ENCODE measurements at regions not wholly inside any gene's neighbourhood (a gene's known extent, or its start where the extent isn't known, plus 50 kb on each side); places are given as distances from the start of the nearest gene placed in this dataset.
"Not testable (repeated sequence)": the region's sequence is repeated elsewhere in the genome, so short reads cannot be mapped to it uniquely, and the experiment has no call there.

DNA sequence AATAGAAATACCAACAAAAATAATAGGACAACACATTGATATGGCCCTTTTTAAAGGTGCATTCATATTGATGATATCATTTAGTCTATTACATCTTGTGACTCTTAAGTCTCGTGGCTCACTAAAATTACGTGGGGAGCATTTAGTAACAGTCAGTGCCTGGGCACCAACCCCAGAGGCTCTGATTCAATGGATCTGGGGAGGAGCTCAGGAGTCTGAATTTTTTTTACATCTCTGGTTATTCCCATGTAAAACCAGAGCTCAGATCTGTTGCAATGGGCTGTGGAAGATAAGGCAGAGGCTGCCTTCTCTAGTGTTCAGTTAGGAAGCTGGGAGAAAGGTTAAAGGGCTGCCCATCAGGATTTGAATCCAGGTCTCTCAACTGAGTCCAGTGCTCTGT, 549.9 kb upstream of the CDH5 start:
- no peaks in the 10 kb centered on the region for H3K36me3 Mint-ChIP-seq (ENCODE audit: low read depth, unreplicated experiment)
- no peak overlapping the region for H3K27ac Mint-ChIP-seq (ENCODE audit: unreplicated experiment)
- H3K36me3 ChIP-seq (ENCODE audit: insufficient read depth, low read length), result no peaks in the 10 kb centered on the region
- H3K4me1 Mint-ChIP-seq (ENCODE audit: low read depth, unreplicated experiment), result no peaks in the 10 kb centered on the region
- H3K27me3 Mint-ChIP-seq (ENCODE audit: low read depth, unreplicated experiment), result peaks cover 29% of the 10 kb centered on the region
- H3K79me2 ChIP-seq (ENCODE audit: insufficient read depth, low read length), result no peaks in the 10 kb centered on the region
- H3K27me3 ChIP-seq (ENCODE audit: insufficient read depth, low read length), result no peaks in the 10 kb centered on the region
- H3K4me1 ChIP-seq (ENCODE audit: insufficient read depth, low read length), result no peaks in the 10 kb centered on the region
- no peak overlapping the region for H3K27ac ChIP-seq (ENCODE audit: low read depth, low read length)
- no peak overlapping the region for H3K4me3 ChIP-seq (ENCODE audit: insufficient read depth, low read depth, low read length)
- H3K9ac ChIP-seq (ENCODE audit: low read length), result no peak overlapping the region
- DNase-seq (ENCODE audit: low read depth) (no peak), FAIRE-seq (no peak)
- H2AFZ ChIP-seq (ENCODE audit: low read depth, low read length), result no peak overlapping the region
- TF ChIP-seq, protein P1, sequence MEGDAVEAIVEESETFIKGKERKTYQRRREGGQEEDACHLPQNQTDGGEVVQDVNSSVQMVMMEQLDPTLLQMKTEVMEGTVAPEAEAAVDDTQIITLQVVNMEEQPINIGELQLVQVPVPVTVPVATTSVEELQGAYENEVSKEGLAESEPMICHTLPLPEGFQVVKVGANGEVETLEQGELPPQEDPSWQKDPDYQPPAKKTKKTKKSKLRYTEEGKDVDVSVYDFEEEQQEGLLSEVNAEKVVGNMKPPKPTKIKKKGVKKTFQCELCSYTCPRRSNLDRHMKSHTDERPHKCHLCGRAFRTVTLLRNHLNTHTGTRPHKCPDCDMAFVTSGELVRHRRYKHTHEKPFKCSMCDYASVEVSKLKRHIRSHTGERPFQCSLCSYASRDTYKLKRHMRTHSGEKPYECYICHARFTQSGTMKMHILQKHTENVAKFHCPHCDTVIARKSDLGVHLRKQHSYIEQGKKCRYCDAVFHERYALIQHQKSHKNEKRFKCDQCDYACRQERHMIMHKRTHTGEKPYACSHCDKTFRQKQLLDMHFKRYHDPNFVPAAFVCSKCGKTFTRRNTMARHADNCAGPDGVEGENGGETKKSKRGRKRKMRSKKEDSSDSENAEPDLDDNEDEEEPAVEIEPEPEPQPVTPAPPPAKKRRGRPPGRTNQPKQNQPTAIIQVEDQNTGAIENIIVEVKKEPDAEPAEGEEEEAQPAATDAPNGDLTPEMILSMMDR (IDR thresholded peaks at IDR 0.05; ENCODE audit: insufficient read depth, low read depth, low read length), result no peak
- no peak for TF ChIP-seq EZH2 (IDR thresholded peaks at IDR 0.05; ENCODE audit: insufficient read depth, low read length)
- no peak overlapping the region for H3K4me2 ChIP-seq (ENCODE audit: low read length)
- no peaks in the 10 kb centered on the region for H4K20me1 ChIP-seq (ENCODE audit: insufficient read depth, low read length)
- H3K9me3 Mint-ChIP-seq (ENCODE audit: unreplicated experiment), result peaks cover 4% of the 10 kb centered on the region
- H3K4me3 Mint-ChIP-seq (ENCODE audit: unreplicated experiment), result no peak overlapping the region
- H3K9me3 ChIP-seq (ENCODE audit: insufficient read depth, low read depth, low read length), result no peaks in the 10 kb centered on the region

DNA sequence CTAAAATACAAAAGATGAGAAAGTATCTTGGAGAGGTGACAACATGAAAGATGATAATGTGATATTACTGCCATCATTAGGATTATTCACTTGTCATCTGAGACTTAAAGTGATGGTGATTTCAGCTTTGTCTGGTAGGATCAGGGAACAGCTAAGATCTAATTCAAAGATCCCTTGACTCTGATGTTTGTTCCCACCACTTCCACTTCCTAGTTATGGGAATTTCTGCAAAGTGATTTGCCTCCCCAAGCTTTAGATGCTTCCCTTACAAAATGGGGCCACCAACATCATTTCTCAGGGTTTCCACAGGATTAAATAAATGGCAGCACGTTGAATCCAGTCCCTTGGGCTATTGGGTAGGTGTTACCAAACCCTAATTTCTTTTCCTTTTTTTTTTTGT, 550.8 kb upstream of the CDH5 start:
- H3K4me1 Mint-ChIP-seq (ENCODE audit: low read depth, unreplicated experiment), result no peaks in the 10 kb centered on the region
- FAIRE-seq (no peak), DNase-seq (ENCODE audit: low read depth) (no peak)
- no peaks in the 10 kb centered on the region for H3K36me3 ChIP-seq (ENCODE audit: insufficient read depth, low read length)
- H3K27me3 ChIP-seq (ENCODE audit: insufficient read depth, low read length), result no peaks in the 10 kb centered on the region
- peaks cover 32% of the 10 kb centered on the region for H3K27me3 Mint-ChIP-seq (ENCODE audit: low read depth, unreplicated experiment)
- H2AFZ ChIP-seq (ENCODE audit: low read depth, low read length), result no peak overlapping the region
- H3K4me2 ChIP-seq (ENCODE audit: low read length), result no peak overlapping the region
- H3K9ac ChIP-seq (ENCODE audit: low read length), result no peak overlapping the region
- H3K27ac ChIP-seq (ENCODE audit: low read depth, low read length), result no peak overlapping the region
- no peak overlapping the region for H3K4me3 ChIP-seq (ENCODE audit: insufficient read depth, low read depth, low read length)
- H3K4me1 ChIP-seq (ENCODE audit: insufficient read depth, low read length), result no peaks in the 10 kb centered on the region
- peaks cover 3% of the 10 kb centered on the region for H3K9me3 Mint-ChIP-seq (ENCODE audit: unreplicated experiment)
- H3K27ac Mint-ChIP-seq (ENCODE audit: unreplicated experiment), result no peak overlapping the region
- no peaks in the 10 kb centered on the region for H4K20me1 ChIP-seq (ENCODE audit: insufficient read depth, low read length)
- H3K36me3 Mint-ChIP-seq (ENCODE audit: low read depth, unreplicated experiment), result no peaks in the 10 kb centered on the region
- H3K4me3 Mint-ChIP-seq (ENCODE audit: unreplicated experiment), result no peak overlapping the region
- no peaks in the 10 kb centered on the region for H3K9me3 ChIP-seq (ENCODE audit: insufficient read depth, low read depth, low read length)
- TF ChIP-seq, protein P1 (IDR thresholded peaks at IDR 0.05; ENCODE audit: insufficient read depth, low read depth, low read length), result no peak
- no peak for TF ChIP-seq EZH2 (IDR thresholded peaks at IDR 0.05; ENCODE audit: insufficient read depth, low read length)
- H3K79me2 ChIP-seq (ENCODE audit: insufficient read depth, low read length), result no peaks in the 10 kb centered on the region

DNA sequence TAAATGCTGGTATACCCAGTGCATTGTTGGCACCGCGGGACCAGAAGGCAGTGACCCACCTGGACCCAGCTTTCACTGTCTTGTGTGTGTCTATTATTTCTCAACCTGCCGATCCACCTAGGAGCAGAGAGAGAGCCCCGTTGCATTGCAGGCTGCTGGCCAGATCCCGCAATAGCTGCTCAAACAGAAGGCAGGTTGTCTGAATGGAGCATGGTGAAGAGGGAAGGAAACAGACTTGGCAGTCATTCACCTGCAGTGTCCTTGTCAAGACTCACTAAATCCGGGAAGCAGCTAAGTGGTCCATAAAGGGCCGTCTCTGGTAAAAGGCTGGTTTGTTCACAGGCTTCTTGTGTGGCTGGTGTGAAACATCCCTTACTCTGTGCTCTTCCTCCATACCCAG, 552.6 kb upstream of the CDH5 start:
- H3K27ac Mint-ChIP-seq (ENCODE audit: unreplicated experiment), result not testable (repeated sequence)

More for the DNA sequence above, 552.6 kb upstream of the CDH5 start:
- H4K20me1 ChIP-seq (ENCODE audit: insufficient read depth, low read length); H3K36me3 Mint-ChIP-seq (ENCODE audit: low read depth, unreplicated experiment); H3K4me1 Mint-ChIP-seq (ENCODE audit: low read depth, unreplicated experiment); H3K9me3 Mint-ChIP-seq (ENCODE audit: unreplicated experiment); H3K36me3 ChIP-seq (ENCODE audit: insufficient read depth, low read length); H3K4me3 Mint-ChIP-seq (ENCODE audit: unreplicated experiment); FAIRE-seq; DNase-seq (ENCODE audit: low read depth); H3K9me3 ChIP-seq (ENCODE audit: insufficient read depth, low read depth, low read length); H3K4me2 ChIP-seq (ENCODE audit: low read length); H3K4me1 ChIP-seq (ENCODE audit: insufficient read depth, low read length); H3K27me3 ChIP-seq (ENCODE audit: insufficient read depth, low read length); H3K79me2 ChIP-seq (ENCODE audit: insufficient read depth, low read length); H3K9ac ChIP-seq (ENCODE audit: low read length); H3K4me3 ChIP-seq (ENCODE audit: insufficient read depth, low read depth, low read length); H2AFZ ChIP-seq (ENCODE audit: low read depth, low read length); H3K27ac ChIP-seq (ENCODE audit: low read depth, low read length): not testable (repeated sequence)
- peaks cover 29% of the 10 kb centered on the region for H3K27me3 Mint-ChIP-seq (ENCODE audit: low read depth, unreplicated experiment)
